ENCODE measurements at regions not wholly inside any gene's neighbourhood (a gene's known extent, or its start where the extent isn't known, plus 50 kb on each side); places are given as distances from the start of the nearest gene placed in this dataset.

DNA sequence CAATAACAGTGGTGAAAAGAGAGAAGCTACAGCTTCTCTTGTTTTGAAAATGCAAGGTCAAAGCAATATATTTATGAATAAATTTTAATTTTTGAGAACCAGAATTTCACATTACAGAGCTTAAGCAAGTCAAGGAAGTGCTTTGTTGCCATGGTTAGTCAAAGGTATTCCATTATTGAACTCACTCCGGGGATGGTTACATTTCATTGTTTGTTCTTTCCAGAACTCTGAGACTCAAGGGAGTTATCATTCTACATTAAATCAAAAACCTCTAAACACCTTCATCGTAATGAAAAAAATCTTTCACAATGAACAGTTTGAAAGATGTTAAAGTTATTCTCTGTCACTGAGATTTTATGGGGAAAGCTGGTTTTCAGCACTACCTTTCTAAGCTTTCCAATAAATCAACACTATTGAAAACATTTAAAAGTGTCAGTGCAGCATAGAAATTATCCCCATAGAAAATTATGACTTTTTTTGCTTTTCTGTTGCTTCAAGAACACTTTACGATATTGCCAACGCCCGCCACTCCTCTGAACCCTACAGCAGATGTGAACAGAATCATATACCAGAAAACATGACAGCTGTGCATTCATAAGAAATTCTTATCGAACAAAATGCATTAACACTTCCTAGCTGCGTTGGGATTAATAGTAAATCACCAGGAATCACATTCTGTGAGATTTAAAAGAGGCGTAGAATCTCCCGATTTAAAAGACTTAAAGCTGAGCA is 83.0 kb downstream of the OTOL1 start:
- Mint-ChIP-seq H3K27me3 (peaks cover 4% of the 10 kb centered on the region), H3K9me3 (no peaks in the 10 kb centered on the region), H3K4me3 (no peak overlapping the region), H3K36me3 (no peaks in the 10 kb centered on the region), H3K4me1 (ENCODE audit: unreplicated experiment) (peaks cover 7% of the 10 kb centered on the region), H3K27ac (no peak overlapping the region)
- TF ChIP-seq CTCF (conservative IDR thresholded peaks at IDR 0.05), result no peak
- DNase-seq (ENCODE audit: extremely low spot score, unreplicated experiment), result no peak

DNA sequence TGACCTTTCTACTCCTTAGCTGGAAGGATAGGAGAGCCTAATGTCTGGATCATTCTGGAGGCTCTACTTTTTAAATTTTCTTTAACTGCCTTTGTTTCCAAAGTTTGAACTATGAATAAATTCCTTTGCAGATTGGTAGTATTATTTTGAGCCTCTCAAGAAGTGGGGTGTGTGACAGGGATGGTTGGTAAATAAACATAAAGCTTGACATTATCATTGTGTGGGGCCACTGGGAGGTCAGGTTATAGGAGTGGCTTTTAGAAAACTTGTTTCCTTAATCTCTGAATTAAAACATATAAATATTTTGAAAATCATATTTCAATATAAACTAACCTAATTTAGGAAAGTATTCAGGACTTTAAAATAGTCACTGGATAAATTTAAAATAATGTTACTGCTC is 89.3 kb downstream of the OTOL1 start:
- Mint-ChIP-seq H3K4me1 (ENCODE audit: unreplicated experiment) (no peaks in the 10 kb centered on the region), H3K4me3 (no peak overlapping the region), H3K27me3 (no peaks in the 10 kb centered on the region), H3K27ac (no peak overlapping the region), H3K36me3 (no peaks in the 10 kb centered on the region), H3K9me3 (peaks cover 7% of the 10 kb centered on the region)
- DNase-seq (ENCODE audit: extremely low spot score, unreplicated experiment), result no peak
- no peak for TF ChIP-seq CTCF (conservative IDR thresholded peaks at IDR 0.05)

DNA sequence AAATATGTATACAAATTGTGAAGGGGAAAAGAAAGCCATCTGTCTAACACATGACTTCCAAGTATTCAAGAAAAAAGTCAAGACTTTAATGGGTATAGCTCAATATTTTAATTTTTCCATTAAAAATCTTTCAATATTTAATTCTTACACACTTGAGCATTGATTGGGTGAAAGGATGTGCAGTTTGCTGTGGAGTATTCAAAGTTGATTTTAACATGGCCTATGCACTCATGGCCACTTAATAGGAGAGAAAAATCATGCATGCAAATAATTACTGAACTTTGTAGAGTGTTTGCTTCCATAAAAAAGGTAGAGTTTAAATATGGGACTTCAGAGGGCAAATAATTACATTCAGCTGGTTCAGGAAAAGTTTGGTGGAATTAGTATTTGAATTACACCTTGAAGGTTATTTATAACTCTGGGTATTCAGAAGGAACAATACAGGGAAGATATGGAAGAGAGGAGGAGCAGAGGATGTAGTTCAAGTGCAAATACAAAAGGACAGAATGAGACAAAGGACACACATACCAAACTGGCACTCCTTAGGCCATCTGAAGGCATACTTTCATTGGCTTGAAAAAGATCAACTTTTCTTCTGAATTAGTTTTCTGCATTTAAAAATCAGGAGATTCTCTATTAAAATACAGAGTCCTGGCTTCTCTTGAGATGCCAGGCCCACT is 90.1 kb downstream of the OTOL1 start:
- Mint-ChIP-seq H3K4me1 (ENCODE audit: unreplicated experiment) (no peaks in the 10 kb centered on the region), H3K27me3 (no peaks in the 10 kb centered on the region), H3K36me3 (no peaks in the 10 kb centered on the region), H3K4me3 (no peak overlapping the region), H3K9me3 (peaks cover 12% of the 10 kb centered on the region), H3K27ac (no peak overlapping the region)
- no peak for DNase-seq (ENCODE audit: extremely low spot score, unreplicated experiment)
- no peak for TF ChIP-seq CTCF (conservative IDR thresholded peaks at IDR 0.05)

- Mint-ChIP-seq H3K27ac (no peak overlapping the region), H3K4me1 (ENCODE audit: unreplicated experiment) (no peaks in the 10 kb centered on the region), H3K9me3 (no peaks in the 10 kb centered on the region), H3K4me3 (no peak overlapping the region), H3K36me3 (no peaks in the 10 kb centered on the region), H3K27me3 (no peaks in the 10 kb centered on the region)
- no peak for DNase-seq (ENCODE audit: extremely low spot score, unreplicated experiment)
- TF ChIP-seq CTCF (conservative IDR thresholded peaks at IDR 0.05), result no peak
These were observed 102.0 kb downstream of the OTOL1 start for GRCh38 chr3:161598639-161599038.

- no peak for DNase-seq (ENCODE audit: extremely low spot score, unreplicated experiment)
- Mint-ChIP-seq H3K36me3 (no peaks in the 10 kb centered on the region), H3K4me3 (no peak overlapping the region), H3K9me3 (no peaks in the 10 kb centered on the region), H3K27me3 (no peaks in the 10 kb centered on the region), H3K4me1 (ENCODE audit: unreplicated experiment) (no peaks in the 10 kb centered on the region), H3K27ac (no peak overlapping the region)
- TF ChIP-seq CTCF (conservative IDR thresholded peaks at IDR 0.05), result no peak
These were observed 103.1 kb downstream of the OTOL1 start for GRCh38 chr3:161599697-161600096.

Data from type B pancreatic cell (in vitro differentiated cells).